ENCODE measurements at regions not wholly inside any gene's neighbourhood (a gene's known extent, or its start where the extent isn't known, plus 50 kb on each side); places are given as distances from the start of the nearest gene placed in this dataset.
"Not testable (repeated sequence)": the region's sequence is repeated elsewhere in the genome, so short reads cannot be mapped to it uniquely, and the experiment has no call there.

- TF ChIP-seq ZNF318 (IDR thresholded peaks at IDR 0.05; ENCODE audit: borderline replicate concordance in 1 of 2, low read depth in 1 of 2) (peak in 1 of 2 experiments; percentile 67; a peak in 2 of 4 replicates), ZEB2 (IDR thresholded peaks at IDR 0.05) (peak; percentile 97), MYBL2 (IDR thresholded peaks at IDR 0.05; ENCODE audit: low read depth) (peak; percentile 83), CTBP1 (IDR thresholded peaks at IDR 0.05; ENCODE audit: borderline replicate concordance) (peak; percentile 37; the same call in 1 of the 2 replicates), TRIM24 (IDR thresholded peaks at IDR 0.05) (peak; percentile 78 to 89), ARID1B (IDR thresholded peaks at IDR 0.05) (peak; percentile 64), DPF2 (IDR thresholded peaks at IDR 0.05) (peak; percentile 68; the same call in 1 of the 2 replicates), EP400 (IDR thresholded peaks at IDR 0.05) (0 out of 2 replicates have a peak, but pooled peaks have one; percentile 16), FOSL1 (tag; conservative IDR thresholded peaks at IDR 0.05) (peak; percentile 90), SMARCA4 (IDR thresholded peaks at IDR 0.05) (peak; percentile 53), SMARCE1 (IDR thresholded peaks at IDR 0.05) (peak; percentile 61; the same call in 1 of the 2 replicates), AFF1 (IDR thresholded peaks at IDR 0.05; ENCODE audit: low read depth in 1 of 2, partially characterized antibody in 2 of 2) (peak in 1 of 2 experiments; percentile 34), CC2D1A (IDR thresholded peaks at IDR 0.05) (peak; percentile 31; the same call in 1 of the 2 replicates)
- not testable (repeated sequence) for TF ChIP-seq MYBL2 (CRISPR knock-in tag; IDR thresholded peaks at IDR 0.05; ENCODE audit: borderline replicate concordance)
- TF ChIP-seq, protein P1, sequence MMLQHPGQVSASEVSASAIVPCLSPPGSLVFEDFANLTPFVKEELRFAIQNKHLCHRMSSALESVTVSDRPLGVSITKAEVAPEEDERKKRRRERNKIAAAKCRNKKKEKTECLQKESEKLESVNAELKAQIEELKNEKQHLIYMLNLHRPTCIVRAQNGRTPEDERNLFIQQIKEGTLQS (IDR thresholded peaks at IDR 0.05): peak; percentile 96
- TF ChIP-seq, protein P1 (CRISPR knock-in tag; conservative IDR thresholded peaks at IDR 0.05): not testable (repeated sequence)
Observed at GRCh38 chr5:82969221-82969976, 107.8 kb downstream of the TMEM167A start (continued).
